ENCODE measurements at regions not wholly inside any gene's neighbourhood (a gene's known extent, or its start where the extent isn't known, plus 50 kb on each side); places are given as distances from the start of the nearest gene placed in this dataset.
A peak's percentile ranks its signal among the peaks of the same experiment; 100 is the strongest.

DNA sequence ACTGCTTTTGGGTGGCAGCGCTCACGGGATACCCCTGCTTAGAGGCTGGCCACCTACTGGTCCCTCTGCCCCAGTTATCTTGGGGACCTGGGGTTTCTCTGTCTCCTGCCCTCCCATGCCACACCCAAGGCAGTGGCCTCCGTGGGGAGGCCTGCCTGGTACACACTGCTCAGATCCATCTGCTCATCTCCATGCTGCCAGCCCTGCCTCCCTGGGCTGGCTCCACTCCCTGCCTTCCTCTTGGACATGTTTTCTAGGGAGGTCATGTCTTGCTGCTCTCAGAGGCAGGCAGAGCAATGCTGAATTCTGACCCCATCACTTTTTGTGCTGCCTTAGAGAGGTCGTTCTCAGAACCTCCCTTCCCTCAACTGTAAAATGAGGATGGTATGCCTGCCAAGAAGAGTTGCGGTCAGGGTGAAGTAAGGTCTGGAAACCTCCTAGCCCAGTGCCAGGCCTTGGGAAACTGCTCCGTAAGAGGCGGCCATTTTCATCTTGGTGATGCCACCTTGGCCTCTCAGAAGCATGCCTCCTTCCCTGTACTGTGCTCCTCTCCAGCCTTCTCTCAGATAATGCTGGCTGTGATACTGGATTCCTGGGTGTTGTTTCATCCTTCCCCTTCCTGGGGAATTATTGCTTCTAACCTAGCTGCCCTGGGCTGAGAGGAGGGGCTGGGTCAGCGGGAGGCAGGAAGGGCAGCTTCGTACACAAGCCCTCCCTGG, 186.4 kb upstream of the ZBED5 start:
- no peak for DNase-seq (ENCODE audit: low read depth)

DNA sequence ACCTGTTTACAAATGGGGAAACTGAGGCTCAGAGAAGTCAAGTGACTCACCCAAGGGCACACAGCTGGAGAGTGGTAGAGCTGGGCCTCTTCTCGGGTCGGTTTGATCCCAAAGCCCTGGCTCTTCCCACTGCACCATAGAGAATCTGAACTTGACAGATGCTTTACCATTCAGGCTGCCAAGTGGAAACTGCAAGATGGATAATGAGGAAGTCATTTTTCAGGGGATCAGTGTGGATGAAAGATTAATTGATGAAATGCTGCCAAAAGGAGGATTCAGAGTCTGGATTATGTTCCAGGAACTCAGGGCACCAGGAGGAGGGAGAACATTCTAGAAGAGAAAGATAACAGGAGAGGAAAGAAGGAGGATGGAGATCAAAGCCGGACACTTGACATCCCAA, 185.9 kb upstream of the ZBED5 start:
- no peak for DNase-seq (ENCODE audit: low read depth)

- DNase-seq (ENCODE audit: low read depth): no peak
These were observed 181.5 kb upstream of the ZBED5 start for GRCh38 chr11:11039208-11039965.

- no peak for DNase-seq (ENCODE audit: low read depth)
These were observed 180.9 kb upstream of the ZBED5 start for GRCh38 chr11:11038782-11039181.

DNA sequence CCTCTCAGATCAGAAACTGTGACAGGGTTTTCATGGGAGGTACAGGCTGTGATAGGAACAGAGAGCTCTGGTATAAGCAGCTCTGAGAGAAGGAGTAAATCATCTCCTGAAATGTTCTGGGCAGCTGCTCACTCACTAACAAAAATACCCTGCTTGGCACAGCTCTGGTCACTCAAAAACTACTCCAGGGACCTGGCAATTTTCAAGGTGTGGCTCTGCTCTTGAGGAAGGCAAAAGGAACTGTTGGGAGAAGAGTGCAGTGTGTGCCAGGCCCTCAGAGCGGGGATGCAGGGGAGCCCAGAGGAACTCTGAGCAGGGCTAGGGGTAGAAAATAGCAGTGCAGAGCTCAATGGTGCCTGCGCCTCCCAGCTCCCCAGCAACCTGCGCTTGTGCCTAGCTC, 180.5 kb upstream of the ZBED5 start:
- no peak for DNase-seq (ENCODE audit: low read depth)

- peak; percentile 53 for DNase-seq (ENCODE audit: low read depth)
These were observed 179.2 kb upstream of the ZBED5 start for GRCh38 chr11:11036848-11037732.

- DNase-seq (ENCODE audit: low read depth): no peak
These were observed 178.5 kb upstream of the ZBED5 start for GRCh38 chr11:11036185-11036847.

- no peak for DNase-seq (ENCODE audit: low read depth)
These were observed 177.5 kb upstream of the ZBED5 start for GRCh38 chr11:11035331-11035730.

GRCh38 chr11:11034476-11034875, 176.6 kb upstream of the ZBED5 start:
- no peak for DNase-seq (ENCODE audit: low read depth)

DNA sequence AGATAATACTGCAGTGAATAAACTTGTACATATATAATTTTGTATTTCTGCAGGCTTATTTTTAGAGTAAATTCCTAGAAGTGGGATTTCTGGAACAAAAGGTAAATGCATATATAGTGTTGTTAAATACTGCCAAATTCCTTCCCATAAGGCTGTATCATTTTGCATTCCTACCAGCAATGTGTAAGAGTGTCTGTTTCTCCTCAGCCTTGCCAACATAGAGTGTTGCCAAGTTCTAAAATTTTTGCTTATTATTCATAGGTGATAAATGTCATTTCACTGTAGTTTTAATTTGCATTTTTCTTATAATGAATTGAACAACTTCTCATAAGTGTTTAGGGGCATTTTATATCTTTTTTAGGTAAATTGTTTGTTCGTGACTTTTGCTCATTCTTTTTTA, 174.2 kb upstream of the ZBED5 start:
- no peak for DNase-seq (ENCODE audit: low read depth)

GRCh38 chr11:11029027-11029426, 171.2 kb upstream of the ZBED5 start:
- no peak for DNase-seq (ENCODE audit: low read depth)

GRCh38 chr11:11028017-11028692, 170.3 kb upstream of the ZBED5 start:
- no peak for DNase-seq (ENCODE audit: low read depth)

GRCh38 chr11:11027288-11027687, 169.4 kb upstream of the ZBED5 start:
- peak; percentile 65 for DNase-seq (ENCODE audit: low read depth)

GRCh38 chr11:11025087-11025486, 167.2 kb upstream of the ZBED5 start:
- no peak for DNase-seq (ENCODE audit: low read depth)

GRCh38 chr11:11022125-11022730, 164.4 kb upstream of the ZBED5 start:
- DNase-seq (ENCODE audit: low read depth): no peak

- DNase-seq (ENCODE audit: low read depth): no peak
These were observed 163.7 kb upstream of the ZBED5 start for GRCh38 chr11:11021563-11021962.

DNA sequence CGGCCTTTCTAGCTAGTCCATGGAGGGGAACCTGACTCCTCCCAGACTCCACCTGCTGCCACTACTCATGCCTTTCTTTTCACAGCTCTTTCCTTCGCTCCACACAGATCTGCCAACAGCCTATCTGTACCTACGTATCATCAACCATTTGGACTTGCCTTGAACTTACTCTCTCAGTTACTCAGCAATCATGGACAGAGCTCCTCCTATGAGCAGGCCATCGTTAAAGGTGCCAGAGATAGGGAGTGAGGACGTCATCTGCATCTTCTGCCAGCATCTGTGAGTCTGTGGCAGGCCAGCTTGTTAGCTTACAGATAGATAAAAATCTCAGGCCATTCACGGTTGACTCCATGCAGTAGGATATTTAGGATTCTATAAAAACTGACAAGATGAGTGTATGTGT, 162.9 kb upstream of the ZBED5 start:
- no peak for DNase-seq (ENCODE audit: low read depth)

DNA sequence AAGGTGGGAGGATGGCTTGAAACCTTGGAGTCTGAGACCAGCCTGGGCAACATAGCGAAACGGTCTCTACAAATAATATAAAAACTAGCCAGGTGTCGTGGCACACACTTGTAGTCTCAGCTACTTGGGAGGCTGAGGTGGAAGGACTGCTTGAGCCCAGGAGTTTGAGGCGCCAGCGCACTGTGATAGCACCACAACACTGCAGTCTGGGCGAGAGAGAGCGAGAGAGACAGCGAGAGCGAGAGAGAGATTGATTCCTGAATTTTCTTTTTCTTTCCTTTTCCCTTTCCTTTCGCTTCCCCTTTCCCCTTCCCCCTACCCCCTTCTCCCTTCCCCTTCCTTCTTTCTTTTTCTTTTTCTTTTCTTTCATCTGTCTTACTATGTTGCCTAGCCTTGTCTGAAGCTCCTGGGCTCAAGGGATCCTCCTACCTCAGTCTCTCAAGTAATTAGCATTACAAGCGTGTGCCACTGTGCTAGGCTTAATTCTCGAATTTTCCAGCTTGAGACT, 162.4 kb upstream of the ZBED5 start:
- no peak for DNase-seq (ENCODE audit: low read depth)

GRCh38 chr11:11016943-11017342, 159.1 kb upstream of the ZBED5 start:
- DNase-seq (ENCODE audit: low read depth): no peak

GRCh38 chr11:11016068-11016467, 158.2 kb upstream of the ZBED5 start:
- no peak for DNase-seq (ENCODE audit: low read depth)

GRCh38 chr11:11011617-11012016, 153.8 kb upstream of the ZBED5 start:
- DNase-seq (ENCODE audit: low read depth): no peak

All from HS-27A (cell line).